NCI-H1694 treated with DMSO at 0.1 percent for 48 hours (cell line): ENCODE measurements at regions not wholly inside any gene's neighbourhood (a gene's known extent, or its start where the extent isn't known, plus 50 kb on each side); places are given as distances from the start of the nearest gene placed in this dataset.

Experiments used
- DNase-seq: peaks from one replicate; lab custom pipeline; 2025; lab: John Stamatoyannopoulos, UW

- no peak for DNase-seq
Observed at GRCh38 chr5:93163010-93163663, 417.9 kb downstream of the NR2F1-AS1 start.

- DNase-seq = no peak
Observed at GRCh38 chr5:93161661-93162654, 419.1 kb downstream of the NR2F1-AS1 start.

- no peak for DNase-seq
Observed at GRCh38 chr5:93158841-93159240, 422.2 kb downstream of the NR2F1-AS1 start.

GRCh38 chr5:93156566-93156965 is 424.5 kb downstream of the NR2F1-AS1 start:
- no peak for DNase-seq

GRCh38 chr5:93154535-93154934 is 426.5 kb downstream of the NR2F1-AS1 start:
- DNase-seq = no peak

- no peak for DNase-seq
Observed at GRCh38 chr5:93153461-93153860, 427.6 kb downstream of the NR2F1-AS1 start.

- no peak for DNase-seq
Observed at GRCh38 chr5:93151896-93152295, 429.1 kb downstream of the NR2F1-AS1 start.

- DNase-seq = no peak
Observed at GRCh38 chr5:93151121-93151520, 429.9 kb downstream of the NR2F1-AS1 start.

- no peak for DNase-seq
Observed at GRCh38 chr5:93150311-93151012, 430.6 kb downstream of the NR2F1-AS1 start.

GRCh38 chr5:93145767-93146166 is 435.3 kb downstream of the NR2F1-AS1 start:
- no peak for DNase-seq

- no peak for DNase-seq
Observed at GRCh38 chr5:93145019-93145418, 436.0 kb downstream of the NR2F1-AS1 start.

GRCh38 chr5:93141969-93142368 is 439.1 kb downstream of the NR2F1-AS1 start:
- no peak for DNase-seq

- no peak for DNase-seq
Observed at GRCh38 chr5:93130624-93131490, 450.2 kb downstream of the NR2F1-AS1 start.

GRCh38 chr5:93126634-93127033 is 454.4 kb downstream of the NR2F1-AS1 start:
- DNase-seq = no peak

GRCh38 chr5:93123127-93123526 is 457.9 kb downstream of the NR2F1-AS1 start:
- no peak for DNase-seq

GRCh38 chr5:93122446-93122845 is 458.6 kb downstream of the NR2F1-AS1 start:
- no peak for DNase-seq

GRCh38 chr5:93120771-93121170 is 460.2 kb downstream of the NR2F1-AS1 start:
- no peak for DNase-seq

GRCh38 chr5:93120051-93120450 is 461.0 kb downstream of the NR2F1-AS1 start:
- DNase-seq = no peak

GRCh38 chr5:93117751-93118531 is 463.1 kb downstream of the NR2F1-AS1 start:
- DNase-seq = no peak

- DNase-seq = no peak
Observed at GRCh38 chr5:93107805-93108520, 473.1 kb downstream of the NR2F1-AS1 start.
